ENCODE measurements at regions not wholly inside any gene's neighbourhood (a gene's known extent, or its start where the extent isn't known, plus 50 kb on each side); places are given as distances from the start of the nearest gene placed in this dataset.

- H3K4me3 ChIP-seq (ENCODE audit: low read depth in 1 of 2, low read length in 2 of 2) = no peak overlapping the region
- ATAC-seq (ENCODE audit: insufficient read depth, low read depth) (no peak), DNase-seq (no peak)
- no peak overlapping the region for H3K4me2 ChIP-seq (ENCODE audit: insufficient read depth, low read length)
- no peaks in the 10 kb centered on the region for H3K79me2 ChIP-seq (ENCODE audit: insufficient read depth, low read length)
- no peaks in the 10 kb centered on the region for H3K27me3 ChIP-seq (ENCODE audit: insufficient read depth, low read length, poor library complexity)
- no peak overlapping the region for H2AFZ ChIP-seq (ENCODE audit: low read depth, low read length)
- H4K20me1 ChIP-seq (ENCODE audit: insufficient read depth, low read length) = no peaks in the 10 kb centered on the region
- no peak overlapping the region for H3K27ac ChIP-seq (ENCODE audit: low read length)
- H3K9me3 ChIP-seq (ENCODE audit: insufficient read depth, low read length, severe bottlenecking) = no peaks in the 10 kb centered on the region
- no peak overlapping the region for H3K9ac ChIP-seq (ENCODE audit: low read depth, low read length)
- no peaks in the 10 kb centered on the region for H3K36me3 ChIP-seq (ENCODE audit: insufficient read depth, low read length)
- no peak for TF ChIP-seq CTCF (IDR thresholded peaks at IDR 0.05; ENCODE audit: borderline replicate concordance, extremely low read depth, low read length, poor library complexity, severe bottlenecking)
- no peak for TF ChIP-seq EZH2 (IDR thresholded peaks at IDR 0.05; ENCODE audit: borderline replicate concordance, low read depth, low read length, severe bottlenecking)
- no peaks in the 10 kb centered on the region for H3K4me1 ChIP-seq (ENCODE audit: insufficient read depth, low read length)
Observed at GRCh38 chr3:168271932-168272331, 176.2 kb upstream of the GOLIM4 start.

GRCh38 chr3:168269001-168269400 is 173.3 kb upstream of the GOLIM4 start:
- Histone ChIP-seq H3K9ac (ENCODE audit: low read depth, low read length) (no peak overlapping the region), H3K4me3 (ENCODE audit: low read depth in 1 of 2, low read length in 2 of 2) (no peak overlapping the region), H3K27me3 (ENCODE audit: insufficient read depth, low read length, poor library complexity) (no peaks in the 10 kb centered on the region), H4K20me1 (ENCODE audit: insufficient read depth, low read length) (no peaks in the 10 kb centered on the region), H3K36me3 (ENCODE audit: insufficient read depth, low read length) (no peaks in the 10 kb centered on the region), H3K27ac (ENCODE audit: low read length) (no peak overlapping the region), H3K4me1 (ENCODE audit: insufficient read depth, low read length) (no peaks in the 10 kb centered on the region), H3K9me3 (ENCODE audit: insufficient read depth, low read length, severe bottlenecking) (no peaks in the 10 kb centered on the region), H3K4me2 (ENCODE audit: insufficient read depth, low read length) (no peak overlapping the region), H2AFZ (ENCODE audit: low read depth, low read length) (no peak overlapping the region), H3K79me2 (ENCODE audit: insufficient read depth, low read length) (no peaks in the 10 kb centered on the region)
- no peak for ATAC-seq (ENCODE audit: insufficient read depth, low read depth)
- DNase-seq = no peak
- TF ChIP-seq EZH2 (IDR thresholded peaks at IDR 0.05; ENCODE audit: borderline replicate concordance, low read depth, low read length, severe bottlenecking) (no peak), CTCF (IDR thresholded peaks at IDR 0.05; ENCODE audit: borderline replicate concordance, extremely low read depth, low read length, poor library complexity, severe bottlenecking) (no peak)

- Histone ChIP-seq H3K9me3 (ENCODE audit: insufficient read depth, low read length, severe bottlenecking) (no peaks in the 10 kb centered on the region), H3K79me2 (ENCODE audit: insufficient read depth, low read length) (no peaks in the 10 kb centered on the region), H4K20me1 (ENCODE audit: insufficient read depth, low read length) (no peaks in the 10 kb centered on the region), H3K27me3 (ENCODE audit: insufficient read depth, low read length, poor library complexity) (no peaks in the 10 kb centered on the region), H3K4me3 (ENCODE audit: low read depth in 1 of 2, low read length in 2 of 2) (no peak overlapping the region), H3K4me1 (ENCODE audit: insufficient read depth, low read length) (no peaks in the 10 kb centered on the region), H3K9ac (ENCODE audit: low read depth, low read length) (no peak overlapping the region), H3K36me3 (ENCODE audit: insufficient read depth, low read length) (no peaks in the 10 kb centered on the region), H3K4me2 (ENCODE audit: insufficient read depth, low read length) (no peak overlapping the region), H2AFZ (ENCODE audit: low read depth, low read length) (no peak overlapping the region), H3K27ac (ENCODE audit: low read length) (no peak overlapping the region)
- DNase-seq (no peak), ATAC-seq (ENCODE audit: insufficient read depth, low read depth) (no peak)
- TF ChIP-seq CTCF (IDR thresholded peaks at IDR 0.05; ENCODE audit: borderline replicate concordance, extremely low read depth, low read length, poor library complexity, severe bottlenecking) (no peak), EZH2 (IDR thresholded peaks at IDR 0.05; ENCODE audit: borderline replicate concordance, low read depth, low read length, severe bottlenecking) (no peak)
Observed at GRCh38 chr3:168267179-168267578, 171.5 kb upstream of the GOLIM4 start.

- no peak overlapping the region for H3K4me3 ChIP-seq (ENCODE audit: low read depth in 1 of 2, low read length in 2 of 2)
- H3K36me3 ChIP-seq (ENCODE audit: insufficient read depth, low read length) = no peaks in the 10 kb centered on the region
- H3K27me3 ChIP-seq (ENCODE audit: insufficient read depth, low read length, poor library complexity) = no peaks in the 10 kb centered on the region
- DNase-seq (no peak), ATAC-seq (ENCODE audit: insufficient read depth, low read depth) (no peak)
- TF ChIP-seq CTCF (IDR thresholded peaks at IDR 0.05; ENCODE audit: borderline replicate concordance, extremely low read depth, low read length, poor library complexity, severe bottlenecking) = no peak
- H4K20me1 ChIP-seq (ENCODE audit: insufficient read depth, low read length) = no peaks in the 10 kb centered on the region
- no peak overlapping the region for H3K4me2 ChIP-seq (ENCODE audit: insufficient read depth, low read length)
- H3K27ac ChIP-seq (ENCODE audit: low read length) = no peak overlapping the region
- no peaks in the 10 kb centered on the region for H3K9me3 ChIP-seq (ENCODE audit: insufficient read depth, low read length, severe bottlenecking)
- H3K79me2 ChIP-seq (ENCODE audit: insufficient read depth, low read length) = no peaks in the 10 kb centered on the region
- H3K9ac ChIP-seq (ENCODE audit: low read depth, low read length) = no peak overlapping the region
- H2AFZ ChIP-seq (ENCODE audit: low read depth, low read length) = no peak overlapping the region
- H3K4me1 ChIP-seq (ENCODE audit: insufficient read depth, low read length) = no peaks in the 10 kb centered on the region
Observed at GRCh38 chr3:168266335-168266734, 170.6 kb upstream of the GOLIM4 start.
